ENCODE measurements at regions not wholly inside any gene's neighbourhood (a gene's known extent, or its start where the extent isn't known, plus 50 kb on each side); places are given as distances from the start of the nearest gene placed in this dataset.

DNA sequence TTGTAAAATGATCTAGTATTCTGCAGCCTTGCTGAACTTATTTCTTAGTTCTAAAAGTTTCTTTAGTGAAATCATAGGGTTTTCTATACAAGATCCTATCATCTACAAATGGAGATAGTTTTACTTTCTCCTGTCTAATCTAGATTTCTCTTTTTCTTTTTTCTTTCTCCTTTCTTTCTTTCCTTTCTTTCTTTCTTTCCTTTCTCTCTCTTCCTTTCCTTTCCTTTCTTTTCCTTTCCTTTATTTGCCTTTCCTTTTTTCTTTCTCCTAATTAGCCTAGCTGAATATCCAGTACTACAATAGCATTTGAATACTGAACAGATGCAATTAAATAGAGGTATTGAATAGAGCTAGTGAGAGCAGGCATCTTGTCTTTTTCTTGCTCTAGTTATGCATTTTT lies 186.6 kb upstream of the SPAG17 start:
- TF ChIP-seq POLR2A (IDR thresholded peaks at IDR 0.05) = no peak
- TF ChIP-seq, protein P1, sequence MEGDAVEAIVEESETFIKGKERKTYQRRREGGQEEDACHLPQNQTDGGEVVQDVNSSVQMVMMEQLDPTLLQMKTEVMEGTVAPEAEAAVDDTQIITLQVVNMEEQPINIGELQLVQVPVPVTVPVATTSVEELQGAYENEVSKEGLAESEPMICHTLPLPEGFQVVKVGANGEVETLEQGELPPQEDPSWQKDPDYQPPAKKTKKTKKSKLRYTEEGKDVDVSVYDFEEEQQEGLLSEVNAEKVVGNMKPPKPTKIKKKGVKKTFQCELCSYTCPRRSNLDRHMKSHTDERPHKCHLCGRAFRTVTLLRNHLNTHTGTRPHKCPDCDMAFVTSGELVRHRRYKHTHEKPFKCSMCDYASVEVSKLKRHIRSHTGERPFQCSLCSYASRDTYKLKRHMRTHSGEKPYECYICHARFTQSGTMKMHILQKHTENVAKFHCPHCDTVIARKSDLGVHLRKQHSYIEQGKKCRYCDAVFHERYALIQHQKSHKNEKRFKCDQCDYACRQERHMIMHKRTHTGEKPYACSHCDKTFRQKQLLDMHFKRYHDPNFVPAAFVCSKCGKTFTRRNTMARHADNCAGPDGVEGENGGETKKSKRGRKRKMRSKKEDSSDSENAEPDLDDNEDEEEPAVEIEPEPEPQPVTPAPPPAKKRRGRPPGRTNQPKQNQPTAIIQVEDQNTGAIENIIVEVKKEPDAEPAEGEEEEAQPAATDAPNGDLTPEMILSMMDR (IDR thresholded peaks at IDR 0.05) = no peak

Data from ovary (tissue), 3 donors.